B cell (primary cell): ENCODE measurements at regions not wholly inside any gene's neighbourhood (a gene's known extent, or its start where the extent isn't known, plus 50 kb on each side); places are given as distances from the start of the nearest gene placed in this dataset.

Source experiments
- CTCF ChIP-seq: fragments of 200-600 bp; IDR thresholded peaks from one replicate; pipeline ENCODE4 v1.8.0; 2022; ENCODE audit warnings: antibody characterized with exemption, mild to moderate bottlenecking
- EZH2 ChIP-seq: IDR thresholded peaks from 2 replicates; pipeline ENCODE4 v1.6.1; 2012; ENCODE audit warnings: borderline replicate concordance, low read depth, mild to moderate bottlenecking, moderate library complexity, low read length; ENCODE audit not compliant: insufficient read depth, poor library complexity, severe bottlenecking

- TF ChIP-seq CTCF: no peak
- no peak for TF ChIP-seq EZH2
These were observed 194.1 kb upstream of the ARID1B start for GRCh38 chr6:156583083-156583482.
